Uterus (tissue), 3 donors: ENCODE measurements at regions not wholly inside any gene's neighbourhood (a gene's known extent, or its start where the extent isn't known, plus 50 kb on each side); places are given as distances from the start of the nearest gene placed in this dataset.

Experiments used
- DNase-seq, 2 donors: peaks; one replicate each; pipeline ENCODE4 v3.0.0-alpha.2; 2019 to 2020
- H3K27ac ChIP-seq, 2 donors: fragments of 200-600 bp; sonication (generic); 1 replicate in 1 of 2; 2 replicates in 1 of 2; pipeline ENCODE4 v1.5.1; 2016 to 2018
- H3K27me3 ChIP-seq, 2 donors: fragments of 200-600 bp; sonication (generic); one replicate each; pipeline ENCODE4 v1.5.1; 2018 to 2019; ENCODE audit warnings: control low read depth in 1 of 2
- H3K36me3 ChIP-seq, 2 donors: fragments of 200-600 bp; sonication (generic); one replicate each; pipeline ENCODE4 v1.5.1; 2019; ENCODE audit warnings: control low read depth in 1 of 2
- H3K4me1 ChIP-seq, 2 donors: fragments of 200-600 bp; sonication (generic); one replicate each; pipeline ENCODE4 v1.5.1; 2018 to 2019; ENCODE audit warnings: control low read depth in 1 of 2
- H3K4me3 ChIP-seq, 2 donors: fragments of 200-600 bp; sonication (generic); 1 replicate in 1 of 2; 2 replicates in 1 of 2; pipeline ENCODE4 v1.5.1; 2018 to 2019; ENCODE audit warnings: mild to moderate bottlenecking in 1 of 2
- H3K9me3 ChIP-seq, 2 donors: fragments of 200-600 bp; sonication (generic); one replicate each; pipeline ENCODE4 v1.5.1; 2019; ENCODE audit warnings: control low read depth in 1 of 2
- CTCF ChIP-seq, 4 experiments: fragments of 200-600 bp in 2 of 4; fragments of 450-650 bp in 2 of 4; sonication (generic) in 2 of 4; IDR thresholded peaks; one replicate each; pipeline ENCODE4 v1.5.1; 2016 to 2019; ENCODE audit warnings: antibody characterized with exemption in 4 of 4, mild to moderate bottlenecking in 2 of 4, moderate library complexity in 1 of 4
- POLR2A ChIP-seq, 2 donors: fragments of 450-650 bp; IDR thresholded peaks; one replicate each; pipeline ENCODE4 v1.6.1; 2016; ENCODE audit warnings: antibody characterized with exemption in 2 of 2, mild to moderate bottlenecking in 1 of 2, moderate library complexity in 1 of 2
- intact Hi-C: fragments of 100-400 bp; cut with DNase I; formaldehyde crosslinking; loops from one replicate; pipeline ENCODE4 v1.15.1; 2023; ENCODE audit warnings: low total_unique reads
- donor health status: DM: yes; HTN: yes; CAD: no.

GRCh38 chr5:87562068-87562467, 149.3 kb upstream of the CCNH start:
- TF ChIP-seq CTCF (IDR thresholded peaks at IDR 0.05): no peak
- H3K27ac ChIP-seq: no peak overlapping the region
- no peak for DNase-seq

GRCh38 chr5:87560528-87560927, 147.8 kb upstream of the CCNH start:
- Histone ChIP-seq H3K9me3 (no peaks in the 10 kb centered on the region), H3K36me3 (no peaks in the 10 kb centered on the region), H3K27me3 (no peaks in the 10 kb centered on the region), H3K4me3 (no peak overlapping the region), H3K4me1 (no peaks in the 10 kb centered on the region), H3K27ac (no peak overlapping the region)
- no peak for DNase-seq
- TF ChIP-seq CTCF (IDR thresholded peaks at IDR 0.05) (no peak), POLR2A (IDR thresholded peaks at IDR 0.05) (no peak)
- intact Hi-C loops: no loop called here

More at GRCh38 chr5:87562068-87562467, 149.3 kb upstream of the CCNH start:
- Histone ChIP-seq H3K4me3 (no peak overlapping the region), H3K4me1 (no peaks in the 10 kb centered on the region), H3K36me3 (no peaks in the 10 kb centered on the region), H3K27me3 (no peaks in the 10 kb centered on the region), H3K9me3 (no peaks in the 10 kb centered on the region)
- intact Hi-C loops: no loop called here

- no peaks in the 10 kb centered on the region for H3K9me3 ChIP-seq
These were observed 139.2 kb upstream of the CCNH start for GRCh38 chr5:87551911-87552310.

GRCh38 chr5:87541676-87542075, 128.9 kb upstream of the CCNH start:
- H3K4me1 ChIP-seq: no peaks in the 10 kb centered on the region
- intact Hi-C loops: no loop called here
- H3K27ac ChIP-seq: no peak overlapping the region
- H3K9me3 ChIP-seq: no peaks in the 10 kb centered on the region
- H3K27me3 ChIP-seq: no peaks in the 10 kb centered on the region
- DNase-seq: no peak
- TF ChIP-seq CTCF (IDR thresholded peaks at IDR 0.05) (no peak), POLR2A (IDR thresholded peaks at IDR 0.05) (no peak)
- H3K36me3 ChIP-seq: no peaks in the 10 kb centered on the region
- H3K4me3 ChIP-seq: no peak overlapping the region

More at GRCh38 chr5:87551911-87552310, 139.2 kb upstream of the CCNH start:
- Histone ChIP-seq H3K4me3 (no peak overlapping the region), H3K27ac (peak overlapping the region in 1 of 2 donors; percentile 46), H3K27me3 (no peaks in the 10 kb centered on the region), H3K36me3 (no peaks in the 10 kb centered on the region), H3K4me1 (no peaks in the 10 kb centered on the region)
- DNase-seq: no peak
- TF ChIP-seq CTCF (IDR thresholded peaks at IDR 0.05): no peak
- no peak for TF ChIP-seq POLR2A (IDR thresholded peaks at IDR 0.05)
- intact Hi-C loops: no loop called here

- Histone ChIP-seq H3K27me3 (no peaks in the 10 kb centered on the region), H3K36me3 (no peaks in the 10 kb centered on the region), H3K9me3 (no peaks in the 10 kb centered on the region), H3K4me1 (no peaks in the 10 kb centered on the region), H3K27ac (no peak overlapping the region), H3K4me3 (no peak overlapping the region)
- TF ChIP-seq CTCF (IDR thresholded peaks at IDR 0.05): peak in 2 of 4 experiments; percentile 8 to 19
- TF ChIP-seq POLR2A (IDR thresholded peaks at IDR 0.05): no peak
- DNase-seq: peak; percentile 73 to 75
- intact Hi-C loops: no loop called here
These were observed 128.3 kb upstream of the CCNH start for GRCh38 chr5:87541033-87541432.
